H1 (cell line): ENCODE measurements at regions not wholly inside any gene's neighbourhood (a gene's known extent, or its start where the extent isn't known, plus 50 kb on each side); places are given as distances from the start of the nearest gene placed in this dataset.

Experiments
- CEBPB ChIP-seq: IDR thresholded peaks from 2 replicates; pipeline ENCODE4 v1.6.1; 2012; ENCODE audit warnings: low read depth, low read length
- FOSL1 ChIP-seq: IDR thresholded peaks from 2 replicates; pipeline ENCODE4 v1.6.1; 2011; ENCODE audit warnings: mild to moderate bottlenecking, low read depth, low read length, moderate library complexity; ENCODE audit not compliant: insufficient read depth
- JUN ChIP-seq: IDR thresholded peaks from 2 replicates; pipeline ENCODE4 v1.6.1; 2011; ENCODE audit warnings: low read depth, mild to moderate bottlenecking, improper control_type of control experiment, low read length
- KDM5A ChIP-seq: fragments of 200-600 bp; IDR thresholded peaks from 2 replicates; pipeline ENCODE4 v1.7.1; 2012; ENCODE audit warnings: mild to moderate bottlenecking, low read length, inconsistent platforms, mixed read lengths
- NANOG ChIP-seq: IDR thresholded peaks from 2 replicates; pipeline ENCODE4 v1.6.1; 2011; ENCODE audit warnings: low read length, low read depth, mild to moderate bottlenecking, inconsistent platforms; ENCODE audit not compliant: insufficient read depth, poor library complexity, severe bottlenecking
- USF2 ChIP-seq: IDR thresholded peaks from 2 replicates; pipeline ENCODE4 v1.6.1; 2011; ENCODE audit warnings: low read length, improper control_type of control experiment

GRCh38 chr3:102129760-102130608, 280.7 kb downstream of the NFKBIZ start (continued):
- TF ChIP-seq USF2: no peak
- no peak for TF ChIP-seq FOSL1
- no peak for TF ChIP-seq CEBPB
- TF ChIP-seq JUN: no peak
- TF ChIP-seq NANOG: no peak
- TF ChIP-seq KDM5A: no peak
